H1 (cell line): ENCODE measurements at regions not wholly inside any gene's neighbourhood (a gene's known extent, or its start where the extent isn't known, plus 50 kb on each side); places are given as distances from the start of the nearest gene placed in this dataset.

Experiments
- ATF3 ChIP-seq: IDR thresholded peaks from 2 replicates; pipeline ENCODE4 v1.6.1; 2011; ENCODE audit warnings: low read depth, mild to moderate bottlenecking, low read length; ENCODE audit not compliant: insufficient read depth
- CHD7 ChIP-seq: fragments of 300-600 bp; sonication (generic); IDR thresholded peaks from 2 replicates; pipeline ENCODE4 v1.7.1; 2012; ENCODE audit warnings: low read length, moderate library complexity, mild to moderate bottlenecking, inconsistent platforms; ENCODE audit not compliant: insufficient replicate concordance
- EGR1 ChIP-seq: IDR thresholded peaks from 2 replicates; pipeline ENCODE4 v1.6.1; 2011; ENCODE audit warnings: low read depth, low read length, borderline replicate concordance
- GABPA ChIP-seq: IDR thresholded peaks from 2 replicates; pipeline ENCODE4 v1.6.1; 2011; ENCODE audit warnings: mild to moderate bottlenecking, low read length, moderate library complexity, borderline replicate concordance; ENCODE audit not compliant: insufficient read depth
- HDAC2 ChIP-seq, 2 experiments: fragments of 300-600 bp in 1 of 2; sonication (generic) in 1 of 2; IDR thresholded peaks; 2 replicates each; pipeline ENCODE4 v1.6.1; 2011 to 2012; ENCODE audit warnings: low read depth in 2 of 2, low read length in 2 of 2, mild to moderate bottlenecking in 2 of 2, moderate library complexity in 2 of 2, borderline replicate concordance in 1 of 2, inconsistent platforms in 1 of 2
- KDM1A ChIP-seq: fragments of 200-600, 300-600 bp; sonication (generic); IDR thresholded peaks from 2 replicates; pipeline ENCODE4 v1.7.1; 2016; ENCODE audit warnings: mild to moderate bottlenecking, low read length, borderline replicate concordance
- MAX ChIP-seq: IDR thresholded peaks from 2 replicates; pipeline ENCODE4 v1.6.1; 2012; ENCODE audit warnings: inconsistent platforms
- POLR2AphosphoS5 ChIP-seq: IDR thresholded peaks from 2 replicates; pipeline ENCODE4 v1.6.1; 2011; ENCODE audit warnings: low read depth, low read length
- RFX5 ChIP-seq: IDR thresholded peaks from 2 replicates; pipeline ENCODE4 v1.6.1; 2011; ENCODE audit warnings: low read depth, low read length, improper control_type of control experiment, borderline replicate concordance
- SP1 ChIP-seq: IDR thresholded peaks from 2 replicates; pipeline ENCODE4 v1.6.1; 2011; ENCODE audit warnings: low read depth, low read length
- SP2 ChIP-seq: IDR thresholded peaks from 2 replicates; pipeline ENCODE4 v1.6.1; 2012; ENCODE audit warnings: mild to moderate bottlenecking, low read length, inconsistent platforms

- TF ChIP-seq CHD7 = no peak
- no peak for TF ChIP-seq GABPA
- TF ChIP-seq RFX5 = no peak
- TF ChIP-seq ATF3 = no peak
- TF ChIP-seq POLR2AphosphoS5 = no peak
- TF ChIP-seq EGR1 = no peak
- TF ChIP-seq MAX = no peak
- no peak for TF ChIP-seq KDM1A
- TF ChIP-seq SP2 = no peak
- no peak for TF ChIP-seq HDAC2 (IDR thresholded peaks at IDR 0.05; ENCODE audit: borderline replicate concordance in 1 of 2, low read depth in 2 of 2, low read length in 2 of 2)
- TF ChIP-seq SP1 = no peak
Observed at GRCh38 chr1:217274416-217274815, 356.5 kb downstream of the GPATCH2 start (continued).
